NAMALWA (cell line): ENCODE measurements at regions not wholly inside any gene's neighbourhood (a gene's known extent, or its start where the extent isn't known, plus 50 kb on each side); places are given as distances from the start of the nearest gene placed in this dataset.

Source experiments
- DNase-seq: peaks from one replicate; pipeline ENCODE4 v3.0.0-alpha.2; 2015; ENCODE audit warnings: low spot score

DNA sequence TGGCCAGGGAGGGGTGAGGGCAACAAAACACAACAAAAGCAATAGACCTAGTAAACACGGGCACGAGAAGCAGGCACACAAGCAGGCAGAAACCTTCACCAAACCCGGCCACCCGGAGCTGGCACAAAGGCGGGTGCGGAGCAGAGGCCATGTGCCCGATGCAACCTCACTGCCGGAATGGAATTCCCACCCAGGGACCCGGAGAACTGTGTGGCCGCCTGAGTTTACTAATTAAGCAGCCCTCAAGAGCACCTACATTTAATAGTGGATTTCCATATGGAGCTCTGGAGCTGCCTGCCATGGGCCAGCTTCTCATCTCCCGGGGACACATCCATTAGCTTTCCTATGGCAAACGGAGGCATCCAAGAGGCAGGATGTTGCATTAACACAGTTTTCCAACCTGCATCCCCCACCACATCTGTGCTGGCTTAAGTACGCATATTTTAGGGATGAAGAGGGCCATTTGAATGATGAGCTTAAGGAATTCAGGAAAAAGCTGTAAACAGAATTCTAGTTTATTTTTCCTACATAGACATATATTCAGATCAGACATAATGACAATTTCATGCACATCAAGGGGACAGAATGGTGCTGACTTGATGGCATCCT lies 104.5 kb upstream of the SMIM21 start:
- DNase-seq = no peak

DNA sequence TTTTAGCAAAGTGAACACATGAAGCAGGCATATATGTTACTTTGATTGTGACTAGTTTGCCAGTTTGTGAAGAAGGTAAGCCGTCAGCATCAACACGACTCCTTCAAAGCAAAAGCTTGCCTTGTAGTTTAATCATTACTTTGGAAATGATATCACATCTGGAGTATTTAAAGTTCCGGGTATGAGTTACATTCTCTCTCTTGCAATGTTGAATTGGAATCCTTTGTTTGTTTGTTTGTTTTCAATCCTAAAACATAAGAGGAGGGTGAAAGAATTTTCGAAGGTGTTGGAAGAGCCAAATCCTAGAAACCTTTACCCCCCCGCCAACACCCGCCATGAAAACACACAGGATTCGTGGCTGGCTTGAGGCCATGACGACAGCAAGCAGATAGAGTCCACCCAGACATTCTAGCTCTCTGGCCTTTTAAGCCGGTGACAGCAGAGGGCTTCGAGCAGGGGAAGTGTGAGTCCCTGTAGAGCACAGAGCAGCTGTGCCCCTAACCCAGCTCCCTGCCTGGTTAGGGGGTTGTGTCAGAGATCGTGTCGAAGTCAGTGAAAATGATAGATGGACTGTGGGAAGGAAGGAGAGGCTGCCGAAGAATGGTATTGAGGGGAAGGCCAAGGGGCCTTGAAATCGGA lies 103.8 kb upstream of the SMIM21 start:
- DNase-seq = no peak

DNA sequence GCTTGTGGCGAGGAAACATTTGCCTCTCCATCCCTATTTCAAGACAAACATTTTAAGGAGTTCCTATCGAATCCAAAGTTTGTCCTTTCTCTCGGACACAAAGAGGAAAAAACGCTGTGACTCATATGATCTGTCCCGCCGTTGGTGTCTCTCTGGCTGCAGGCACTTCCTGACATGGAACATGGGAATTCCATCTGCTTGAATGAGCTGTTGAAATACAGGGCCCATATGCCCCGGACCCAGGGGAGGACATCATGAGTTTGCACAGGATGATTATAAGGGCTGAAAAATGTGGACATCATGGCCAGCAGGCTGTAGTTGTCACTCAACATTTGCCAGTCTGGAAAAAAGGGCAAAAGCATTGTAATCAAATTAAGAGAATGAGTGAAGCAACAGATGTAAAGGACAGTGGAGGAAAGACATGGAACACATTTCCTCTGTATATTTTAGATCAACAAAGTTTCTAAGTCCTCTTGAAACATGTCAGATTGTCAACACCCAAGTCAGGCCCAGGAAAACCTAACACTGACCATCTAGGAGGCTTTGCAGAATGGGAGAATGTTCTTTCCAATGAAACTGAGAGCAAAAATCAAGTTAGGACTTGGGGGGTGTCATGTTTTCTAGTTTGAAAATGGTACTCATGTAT lies 103.2 kb upstream of the SMIM21 start:
- no peak for DNase-seq

DNA sequence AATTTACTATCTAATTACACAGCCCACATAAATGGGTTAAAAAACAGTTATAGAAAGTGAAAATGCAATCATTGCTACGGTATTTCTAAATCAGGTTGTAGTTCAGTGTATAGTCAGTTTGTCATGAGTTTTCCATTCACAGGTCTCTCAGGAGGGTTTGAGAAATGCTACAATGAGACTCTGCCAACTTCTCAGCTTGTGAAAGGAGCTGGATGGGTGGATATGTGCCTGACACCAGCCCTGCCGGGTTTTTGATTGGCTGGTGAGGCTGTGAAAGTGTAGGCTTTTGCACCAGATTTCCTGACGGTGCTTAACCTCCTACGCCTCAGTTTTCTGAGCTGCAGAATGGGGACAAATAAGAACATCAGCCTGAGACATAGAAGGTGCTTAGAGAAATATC lies 102.6 kb upstream of the SMIM21 start:
- no peak for DNase-seq

DNA sequence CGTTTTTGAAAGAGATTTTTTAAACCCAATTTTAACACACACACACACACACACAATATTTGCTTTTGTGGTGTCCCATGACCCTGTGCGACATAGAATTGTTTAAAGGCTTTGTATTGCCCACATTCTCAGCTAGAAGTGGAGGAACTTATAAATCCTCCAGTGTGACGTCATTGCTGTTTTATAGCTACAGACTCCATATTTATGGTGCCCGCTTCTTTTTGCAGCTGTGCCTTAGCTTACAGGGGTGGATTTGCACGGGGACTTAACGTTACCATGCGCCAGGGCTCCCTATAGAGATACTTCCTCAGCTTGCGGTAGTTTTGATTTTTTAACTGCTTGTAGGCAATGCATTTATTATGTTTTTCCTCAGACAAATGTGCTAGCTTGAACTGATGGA lies 101.9 kb upstream of the SMIM21 start:
- no peak for DNase-seq

DNA sequence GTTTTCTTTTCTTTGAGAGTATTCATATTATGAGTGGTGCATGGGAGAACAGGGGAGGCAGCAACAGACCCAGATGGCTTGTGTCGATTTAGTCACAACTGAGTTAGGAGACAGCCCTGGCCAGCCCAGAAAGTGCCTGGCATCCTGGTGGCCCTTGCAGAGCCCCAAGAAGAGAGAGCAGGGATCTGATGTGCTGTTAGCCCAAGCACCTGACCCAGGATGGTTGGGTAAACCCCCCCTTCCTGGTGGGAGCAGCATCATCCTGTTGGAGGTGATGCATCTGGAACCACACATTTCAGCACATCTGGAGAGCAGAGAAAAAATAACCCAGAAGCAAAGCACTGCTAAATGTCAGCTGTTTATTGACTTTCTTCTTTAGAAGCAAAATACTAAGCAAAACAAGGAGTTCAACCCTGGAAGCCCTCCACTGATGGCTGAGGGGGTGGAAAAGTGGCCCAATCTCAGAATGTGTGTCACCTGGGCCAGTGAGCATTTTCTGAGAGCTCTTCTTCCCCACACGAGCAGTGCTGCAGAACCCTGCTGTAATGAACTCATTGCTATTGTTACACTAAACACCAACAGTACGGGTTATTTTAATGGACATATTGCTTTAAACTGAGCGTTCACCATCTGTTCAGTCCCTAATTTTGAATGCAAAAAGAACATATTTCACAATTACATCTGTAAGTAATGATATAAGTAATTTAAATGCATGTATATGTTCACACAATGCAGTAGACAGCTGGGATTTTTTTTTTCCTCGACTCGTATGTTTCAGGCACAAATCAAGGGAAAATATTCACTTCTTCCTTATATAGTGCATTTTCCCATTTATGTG lies 100.6 kb upstream of the SMIM21 start:
- DNase-seq = no peak

DNA sequence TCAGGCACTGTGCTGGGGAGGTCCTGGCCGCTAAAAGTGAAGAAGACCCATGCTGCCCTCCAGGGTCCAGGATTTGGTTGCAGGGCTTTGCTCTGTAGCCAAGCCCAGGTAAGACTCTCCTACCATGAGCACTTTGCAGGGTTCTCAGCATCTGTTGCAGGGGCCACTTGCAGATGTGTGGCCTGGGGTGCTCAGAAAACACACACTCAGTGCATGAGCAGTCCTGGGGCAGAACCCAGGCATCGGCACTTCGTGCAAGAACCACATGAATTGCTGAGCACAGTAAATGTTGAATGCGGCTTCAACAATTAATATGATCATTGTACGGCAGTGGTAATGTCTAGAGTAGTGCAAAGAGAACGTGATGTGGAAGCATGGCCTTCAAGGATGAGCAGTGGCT lies 98.5 kb upstream of the SMIM21 start:
- no peak for DNase-seq

DNA sequence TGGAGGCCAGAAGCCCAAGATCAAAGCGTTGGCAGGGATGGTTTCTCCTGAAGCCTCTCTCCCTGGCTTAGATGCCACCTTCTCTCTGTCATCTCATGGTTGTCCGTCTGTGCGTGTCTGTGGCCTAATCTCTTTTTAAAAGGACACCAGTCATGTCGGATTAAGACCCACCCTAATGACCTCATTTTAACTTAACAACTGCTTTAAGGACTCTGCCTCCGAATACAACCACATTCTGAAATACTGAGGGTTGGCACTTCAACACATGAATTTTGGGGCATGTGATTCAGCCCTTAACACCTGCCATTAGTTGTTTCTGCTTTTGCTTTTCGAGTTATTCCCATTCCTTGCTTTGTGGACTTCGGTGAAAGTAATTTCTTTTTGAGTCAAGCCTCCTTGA lies 97.8 kb upstream of the SMIM21 start:
- DNase-seq = no peak

DNA sequence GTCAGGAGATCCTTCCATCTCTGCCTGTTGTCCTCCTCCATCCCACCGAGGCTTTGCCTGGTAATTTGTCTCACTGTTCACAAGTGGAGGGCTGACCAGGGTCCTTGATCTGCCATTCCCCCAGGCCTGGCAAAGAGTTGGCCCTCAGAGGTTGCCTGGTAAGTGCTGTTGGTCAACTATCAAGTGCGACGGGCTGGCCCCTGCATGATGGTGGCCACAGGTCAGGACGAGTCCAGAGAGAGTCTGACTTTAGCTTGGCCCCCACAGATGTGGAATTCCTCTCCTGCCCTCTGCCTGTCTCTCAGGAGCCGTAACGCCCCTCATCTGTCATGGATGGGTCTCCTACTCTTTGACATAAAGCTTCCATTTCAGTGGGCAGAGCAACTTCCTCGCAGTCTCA lies 97.3 kb upstream of the SMIM21 start:
- no peak for DNase-seq

DNA sequence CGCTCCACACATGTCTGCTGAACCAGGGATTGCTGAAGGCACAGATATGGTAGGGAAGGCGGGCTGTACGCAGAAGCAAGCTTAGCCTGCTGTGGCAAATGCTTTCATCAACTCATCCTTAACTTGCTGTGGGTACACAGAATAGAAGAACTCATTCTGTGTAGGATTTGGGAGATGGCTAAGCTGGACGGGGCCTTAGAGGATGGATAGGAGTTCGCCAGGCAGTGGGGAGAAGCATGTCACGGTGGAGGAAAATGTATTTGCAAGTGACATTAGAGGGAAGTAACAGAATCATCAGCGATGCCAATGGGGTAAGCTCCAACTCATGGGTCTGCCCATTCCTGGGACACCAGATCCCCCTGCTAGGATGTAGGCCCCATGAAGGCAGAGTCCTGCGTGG lies 96.7 kb upstream of the SMIM21 start:
- no peak for DNase-seq

DNA sequence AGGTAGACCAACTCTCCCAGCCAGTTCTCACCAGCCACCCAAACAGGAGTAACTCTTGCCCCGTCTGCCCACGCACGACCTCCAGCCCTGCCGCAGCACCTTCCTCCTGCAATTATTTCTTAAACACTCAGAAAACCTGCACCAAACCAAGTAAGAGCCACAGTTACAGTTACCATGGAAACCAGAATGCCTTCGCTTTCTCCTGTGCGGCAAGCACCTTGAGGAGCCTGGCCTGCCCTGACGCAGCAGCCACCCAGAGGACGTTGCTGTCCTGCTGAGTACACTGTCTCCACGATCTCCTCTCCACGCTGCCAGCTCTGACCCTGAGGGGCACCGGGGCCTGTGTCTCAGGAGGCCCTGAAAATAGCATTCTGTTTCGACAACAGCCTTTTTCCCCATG lies 94.3 kb upstream of the SMIM21 start:
- DNase-seq = no peak

DNA sequence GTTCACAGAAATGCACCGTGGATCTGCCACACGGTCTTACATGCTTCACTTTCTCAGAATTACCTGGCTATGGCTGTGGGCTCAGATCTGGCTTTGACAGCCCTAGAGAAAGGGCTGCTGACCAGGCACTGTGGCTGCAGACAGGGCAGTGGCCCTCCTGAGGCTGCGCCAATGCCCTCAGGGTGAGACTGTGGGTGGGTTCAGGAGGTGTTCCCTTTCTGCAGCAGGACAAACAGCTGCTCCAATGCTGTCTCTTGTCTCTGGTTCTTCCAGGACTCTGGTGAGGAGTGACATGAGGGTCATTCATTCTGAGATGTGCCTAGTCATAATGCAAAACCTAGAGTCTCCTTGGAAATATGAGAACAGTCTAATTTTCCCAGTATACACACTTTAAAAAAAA lies 90.5 kb upstream of the SMIM21 start:
- DNase-seq = no peak

DNA sequence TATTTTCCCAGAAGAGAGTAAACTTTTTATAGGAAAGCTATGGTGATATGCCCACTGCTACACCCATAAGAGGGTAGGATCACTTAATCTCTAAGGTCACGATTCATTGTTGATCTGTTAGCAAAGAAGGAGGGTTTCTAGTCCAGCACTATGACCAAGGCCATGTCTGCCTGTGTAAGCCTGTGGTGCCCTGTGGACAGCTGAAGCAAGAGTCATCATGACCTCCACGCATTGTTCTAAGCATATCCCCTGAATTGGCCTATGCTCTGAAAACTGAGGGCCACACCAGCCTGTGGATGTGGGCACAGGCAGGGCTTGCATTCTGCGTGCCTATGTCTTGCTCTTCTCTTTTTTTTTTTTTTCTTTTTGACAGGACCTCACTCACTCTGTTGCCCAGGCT lies 89.8 kb upstream of the SMIM21 start:
- DNase-seq = no peak

DNA sequence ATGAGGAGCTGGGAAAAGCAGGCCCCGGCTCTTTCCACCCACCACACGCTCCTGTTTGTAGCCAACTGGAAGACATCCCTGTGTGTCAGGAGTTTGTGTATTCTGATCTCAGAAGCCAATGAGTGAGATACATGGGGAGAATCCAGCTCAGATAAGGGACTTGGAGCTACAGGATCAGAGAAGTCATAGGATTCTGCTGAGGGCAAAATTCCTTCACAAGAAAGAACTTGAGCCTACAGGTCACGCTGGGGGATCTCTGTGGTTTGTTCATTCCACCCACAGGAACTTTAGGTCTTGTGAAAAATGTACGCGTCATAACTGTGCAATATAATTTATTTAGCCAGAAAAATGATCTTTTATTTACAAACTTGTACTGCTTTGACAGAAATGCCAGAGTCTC lies 80.1 kb upstream of the SMIM21 start:
- no peak for DNase-seq

DNA sequence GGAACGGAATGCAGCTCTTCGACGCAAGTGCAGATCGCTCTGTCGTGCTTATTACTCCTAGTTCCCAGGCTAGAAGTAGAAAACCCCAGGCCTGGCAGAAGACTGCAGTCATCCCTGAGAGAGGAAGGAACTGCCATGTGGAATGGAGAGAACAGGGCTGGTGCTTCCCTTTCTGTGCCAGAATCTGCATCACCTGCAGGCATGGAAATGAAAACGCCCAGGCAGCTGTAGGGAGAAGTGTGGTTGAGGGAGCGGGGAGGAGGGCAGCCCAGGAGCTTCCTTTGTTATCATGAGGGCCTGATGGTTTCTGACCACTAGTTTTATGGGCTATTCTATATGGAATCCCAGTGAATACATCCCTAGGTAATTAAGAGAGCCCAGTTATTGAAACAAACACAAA lies 79.4 kb upstream of the SMIM21 start:
- no peak for DNase-seq

DNA sequence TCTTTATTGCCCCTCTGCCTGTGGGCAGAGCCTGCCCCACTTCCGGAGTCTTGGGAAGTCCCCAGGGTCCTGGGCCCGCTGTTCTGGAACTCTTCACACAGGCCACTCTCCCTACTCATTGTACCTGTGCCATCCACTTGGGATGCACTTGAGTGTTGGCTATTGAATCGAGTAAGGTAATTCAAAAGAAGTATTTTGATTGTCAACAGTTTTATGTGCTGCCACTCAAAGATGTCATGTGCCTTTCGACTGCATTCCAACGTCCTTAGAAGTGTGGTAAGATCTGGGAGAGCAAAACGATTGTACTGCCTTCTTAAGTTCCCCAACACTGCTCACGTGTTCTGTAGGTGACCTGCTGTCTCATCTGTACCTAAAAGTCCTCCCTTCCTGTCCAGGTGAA lies 77.0 kb upstream of the SMIM21 start:
- DNase-seq = no peak

DNA sequence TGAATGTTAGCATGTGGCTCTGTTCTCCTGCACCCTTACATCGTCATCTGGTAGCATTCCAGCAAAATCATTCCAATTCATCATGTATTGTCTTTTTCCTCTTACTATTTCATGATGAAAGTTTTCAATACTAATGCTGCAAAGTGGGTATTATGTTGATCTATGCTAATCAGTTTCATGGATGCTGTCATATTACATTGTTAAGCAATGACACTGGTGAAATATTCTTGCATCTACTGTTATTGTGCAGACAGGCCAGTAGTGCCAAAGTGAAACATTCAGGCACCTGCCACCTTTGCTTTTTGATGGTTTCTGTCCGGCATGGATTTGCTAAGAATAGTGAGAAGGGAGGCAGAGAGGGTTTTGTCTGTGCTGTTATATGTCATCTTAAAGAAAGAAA lies 76.1 kb upstream of the SMIM21 start:
- DNase-seq = no peak

DNA sequence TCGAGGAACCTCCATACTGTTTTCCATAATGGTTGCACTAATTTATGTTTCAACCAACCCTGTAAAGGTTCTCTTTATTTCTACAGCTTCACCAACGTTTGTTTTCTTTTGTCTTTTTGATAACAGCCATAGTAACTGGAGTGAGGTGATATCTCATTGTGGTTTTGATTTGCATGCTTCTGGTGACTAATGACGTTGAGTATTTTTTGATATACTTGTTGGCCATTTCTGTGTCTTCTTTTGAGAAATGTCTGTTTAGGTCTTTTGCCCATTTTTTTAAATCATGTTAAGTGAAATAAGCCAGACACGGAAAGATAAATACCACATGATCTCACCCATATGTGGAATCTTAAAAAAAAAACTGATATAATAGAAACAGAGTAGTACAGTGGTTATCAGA lies 74.8 kb upstream of the SMIM21 start:
- no peak for DNase-seq

DNA sequence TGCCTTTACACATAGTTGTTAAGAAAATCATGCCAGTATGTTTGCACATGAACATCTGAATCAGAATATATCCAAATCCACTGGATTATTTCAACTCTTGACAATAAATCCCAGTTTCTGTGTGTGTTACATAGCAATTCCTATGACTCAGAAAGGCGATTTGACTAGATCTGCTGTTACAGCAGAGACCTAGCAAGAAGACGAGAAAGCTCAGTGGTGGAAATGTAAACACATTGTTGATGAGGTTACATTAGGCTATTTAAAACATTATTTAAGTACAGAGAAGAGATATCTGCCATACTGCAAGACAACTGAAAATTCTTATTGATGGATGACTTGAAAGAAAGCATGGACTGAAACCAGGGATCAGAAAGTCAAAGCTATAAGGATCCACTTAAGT lies 73.0 kb upstream of the SMIM21 start:
- no peak for DNase-seq

DNA sequence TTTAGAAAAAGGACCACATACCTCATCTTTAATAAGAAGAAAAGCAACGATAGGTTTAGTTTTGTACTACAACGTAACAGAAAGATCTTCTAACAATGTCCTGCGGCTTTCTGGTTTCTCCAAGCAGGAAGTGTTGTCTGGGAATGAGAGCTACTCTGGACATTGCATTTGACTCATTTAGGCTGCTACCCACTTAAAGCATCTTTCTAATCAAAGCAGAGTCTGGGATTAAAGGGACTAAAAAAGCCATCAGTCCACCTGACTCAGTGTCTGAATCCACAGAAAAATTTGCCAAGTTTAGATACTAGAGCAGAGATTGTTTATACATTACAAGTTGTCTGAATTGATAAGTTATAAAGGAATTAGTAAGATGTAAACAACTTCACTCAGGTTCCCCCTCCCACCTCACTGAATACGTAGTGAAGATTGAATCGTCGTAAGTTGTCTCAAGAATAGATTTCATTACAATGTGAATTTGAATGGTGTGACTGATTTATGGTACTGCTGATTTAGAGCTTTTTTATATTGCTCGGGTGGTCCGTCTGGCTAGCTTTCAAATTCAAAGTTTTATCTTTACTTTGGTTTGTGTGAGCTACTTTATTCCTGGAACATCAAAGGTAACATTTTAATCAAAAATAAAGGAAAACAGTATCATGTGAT lies 70.2 kb upstream of the SMIM21 start:
- DNase-seq = no peak

DNA sequence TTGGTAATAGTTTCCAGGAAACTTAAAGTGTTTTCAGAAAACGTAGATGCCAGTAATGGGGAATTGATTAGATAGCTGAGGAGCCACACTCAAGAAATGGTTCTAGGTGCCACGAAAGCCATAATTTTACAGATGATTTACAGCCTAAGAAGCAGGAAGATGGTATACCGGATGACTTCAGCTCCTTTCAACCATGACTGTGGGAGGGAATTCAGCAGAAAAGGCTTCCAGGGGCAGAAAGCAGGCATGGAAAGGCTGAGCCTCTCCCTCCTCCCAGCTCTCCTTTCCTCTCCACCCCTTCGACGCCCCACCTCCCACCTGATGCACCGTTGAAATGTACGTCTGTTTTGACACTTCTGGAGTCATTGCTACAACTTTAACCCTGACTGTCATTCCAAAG lies 68.6 kb upstream of the SMIM21 start:
- DNase-seq = no peak

DNA sequence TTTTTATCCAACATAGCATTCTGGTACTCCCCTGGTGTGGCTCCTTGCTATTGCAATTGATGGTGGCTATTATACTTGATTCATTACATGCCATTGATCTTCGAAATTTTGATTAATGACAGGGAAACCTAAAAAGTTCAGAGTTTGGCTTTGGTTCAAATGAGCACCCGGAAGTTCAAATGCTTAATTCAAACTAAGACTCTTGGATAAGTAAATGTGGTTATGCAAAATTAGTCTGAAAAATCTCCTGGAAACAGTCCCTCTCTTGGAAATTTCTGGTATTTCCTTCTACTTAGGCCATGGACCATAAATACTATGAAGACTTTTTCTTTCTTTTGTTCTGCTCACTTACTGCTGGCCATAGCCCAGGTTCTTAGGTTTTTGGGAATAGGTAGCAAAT lies 65.3 kb upstream of the SMIM21 start:
- no peak for DNase-seq

DNA sequence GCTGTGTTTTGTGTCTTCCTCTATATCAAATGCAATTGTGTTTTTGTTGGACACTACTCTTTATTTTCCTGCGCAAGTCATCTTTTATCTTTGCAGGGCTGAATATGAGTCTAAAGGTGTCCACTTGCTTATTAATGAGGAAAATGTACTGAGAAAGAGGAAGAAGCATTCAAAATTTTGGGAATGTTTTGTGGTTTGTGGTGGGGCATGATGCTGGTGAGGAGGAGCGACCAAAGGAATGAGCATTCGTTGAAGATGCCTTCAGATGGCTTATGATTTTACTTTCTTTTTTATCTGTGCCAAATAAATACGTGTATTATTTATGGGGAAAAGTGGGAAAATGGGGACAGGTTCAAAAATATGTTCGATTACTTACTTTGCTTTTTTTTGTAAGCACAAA lies 63.9 kb upstream of the SMIM21 start:
- no peak for DNase-seq
